ENCODE measurements at regions not wholly inside any gene's neighbourhood (a gene's known extent, or its start where the extent isn't known, plus 50 kb on each side); places are given as distances from the start of the nearest gene placed in this dataset.

- DNase-seq (ENCODE audit: low read depth): no peak
Observed at GRCh38 chr11:82210011-82210410, 523.7 kb downstream of the FAM181B start.

GRCh38 chr11:82195283-82195682, 538.4 kb downstream of the FAM181B start:
- H3K36me3 ChIP-seq (ENCODE audit: control insufficient read depth, insufficient read depth, low read length): no peaks in the 10 kb centered on the region
- no peaks in the 10 kb centered on the region for H3K27me3 ChIP-seq (ENCODE audit: control insufficient read depth, insufficient read depth, low read length)
- no peak for FAIRE-seq
- DNase-seq (ENCODE audit: low read depth): no peak
- TF ChIP-seq CTCF (IDR thresholded peaks at IDR 0.05; ENCODE audit: insufficient read depth, low read length, severe bottlenecking): no peak
- no peak overlapping the region for H3K4me3 ChIP-seq (ENCODE audit: low read depth, low read length)

More at GRCh38 chr11:82210011-82210410, 523.7 kb downstream of the FAM181B start:
- FAIRE-seq: no peak
- Histone ChIP-seq H3K4me3 (ENCODE audit: low read depth, low read length) (no peak overlapping the region), H3K27me3 (ENCODE audit: control insufficient read depth, insufficient read depth, low read length) (no peaks in the 10 kb centered on the region), H3K36me3 (ENCODE audit: control insufficient read depth, insufficient read depth, low read length) (no peaks in the 10 kb centered on the region)
- TF ChIP-seq CTCF (IDR thresholded peaks at IDR 0.05; ENCODE audit: insufficient read depth, low read length, severe bottlenecking): no peak

- FAIRE-seq: no peak
Observed at GRCh38 chr11:82194521-82194920, 539.1 kb downstream of the FAM181B start.

GRCh38 chr11:82191695-82192094, 542.0 kb downstream of the FAM181B start:
- Histone ChIP-seq H3K27me3 (ENCODE audit: control insufficient read depth, insufficient read depth, low read length) (no peaks in the 10 kb centered on the region), H3K4me3 (ENCODE audit: low read depth, low read length) (no peak overlapping the region), H3K36me3 (ENCODE audit: control insufficient read depth, insufficient read depth, low read length) (no peaks in the 10 kb centered on the region)
- DNase-seq (ENCODE audit: low read depth) (no peak), FAIRE-seq (no peak)
- no peak for TF ChIP-seq CTCF (IDR thresholded peaks at IDR 0.05; ENCODE audit: insufficient read depth, low read length, severe bottlenecking)

More at GRCh38 chr11:82194521-82194920, 539.1 kb downstream of the FAM181B start:
- no peak for DNase-seq (ENCODE audit: low read depth)
- TF ChIP-seq CTCF (IDR thresholded peaks at IDR 0.05; ENCODE audit: insufficient read depth, low read length, severe bottlenecking): no peak
- no peaks in the 10 kb centered on the region for H3K27me3 ChIP-seq (ENCODE audit: control insufficient read depth, insufficient read depth, low read length)
- H3K4me3 ChIP-seq (ENCODE audit: low read depth, low read length): no peak overlapping the region
- no peaks in the 10 kb centered on the region for H3K36me3 ChIP-seq (ENCODE audit: control insufficient read depth, insufficient read depth, low read length)

- Histone ChIP-seq H3K36me3 (ENCODE audit: control insufficient read depth, insufficient read depth, low read length) (no peaks in the 10 kb centered on the region), H3K4me3 (ENCODE audit: low read depth, low read length) (no peak overlapping the region), H3K27me3 (ENCODE audit: control insufficient read depth, insufficient read depth, low read length) (no peaks in the 10 kb centered on the region)
- FAIRE-seq (no peak), DNase-seq (ENCODE audit: low read depth) (no peak)
- TF ChIP-seq CTCF (IDR thresholded peaks at IDR 0.05; ENCODE audit: insufficient read depth, low read length, severe bottlenecking): no peak
Observed at GRCh38 chr11:82185925-82186324, 547.7 kb downstream of the FAM181B start.

- no peak overlapping the region for H3K4me3 ChIP-seq (ENCODE audit: low read depth, low read length)
- FAIRE-seq: no peak
Observed at GRCh38 chr11:82184966-82185365, 548.7 kb downstream of the FAM181B start.

More at GRCh38 chr11:82184966-82185365, 548.7 kb downstream of the FAM181B start:
- no peak for DNase-seq (ENCODE audit: low read depth)
- TF ChIP-seq CTCF (IDR thresholded peaks at IDR 0.05; ENCODE audit: insufficient read depth, low read length, severe bottlenecking): no peak
- no peaks in the 10 kb centered on the region for H3K36me3 ChIP-seq (ENCODE audit: control insufficient read depth, insufficient read depth, low read length)
- H3K27me3 ChIP-seq (ENCODE audit: control insufficient read depth, insufficient read depth, low read length): no peaks in the 10 kb centered on the region
